GM18873 (cell line): ENCODE measurements at regions not wholly inside any gene's neighbourhood (a gene's known extent, or its start where the extent isn't known, plus 50 kb on each side); places are given as distances from the start of the nearest gene placed in this dataset.

Source experiments
- ATAC-seq: cut with Tn5 transposase; IDR thresholded peaks from one replicate; pipeline ENCODE4 v1.9.1; 2021; ENCODE audit warnings: mild to moderate bottlenecking, moderate library complexity, moderate number of reproducible peaks; ENCODE audit not compliant: unreplicated experiment, low FRiP score

GRCh38 chr10:117669122-117669521 is 126.6 kb downstream of the EMX2 start:
- no peak for ATAC-seq

GRCh38 chr10:117670116-117670904 is 127.8 kb downstream of the EMX2 start:
- ATAC-seq: no peak

GRCh38 chr10:117673230-117674010 is 130.9 kb downstream of the EMX2 start:
- ATAC-seq: no peak

GRCh38 chr10:117674201-117674600 is 131.7 kb downstream of the EMX2 start:
- no peak for ATAC-seq

GRCh38 chr10:117674646-117675045 is 132.1 kb downstream of the EMX2 start:
- ATAC-seq: no peak

GRCh38 chr10:117675514-117676055 is 133.0 kb downstream of the EMX2 start:
- ATAC-seq: no peak

GRCh38 chr10:117677239-117677638 is 134.7 kb downstream of the EMX2 start:
- ATAC-seq: no peak

- ATAC-seq: no peak
Measured at GRCh38 chr10:117677890-117678500, 135.4 kb downstream of the EMX2 start.

- ATAC-seq: no peak
Measured at GRCh38 chr10:117680601-117681000, 138.1 kb downstream of the EMX2 start.

GRCh38 chr10:117681104-117681503 is 138.6 kb downstream of the EMX2 start:
- no peak for ATAC-seq

- no peak for ATAC-seq
Measured at GRCh38 chr10:117684046-117684610, 141.6 kb downstream of the EMX2 start.

- ATAC-seq: no peak
Measured at GRCh38 chr10:117684672-117685211, 142.2 kb downstream of the EMX2 start.

GRCh38 chr10:117685431-117685830 is 142.9 kb downstream of the EMX2 start:
- no peak for ATAC-seq

GRCh38 chr10:117686606-117687005 is 144.1 kb downstream of the EMX2 start:
- ATAC-seq: no peak

GRCh38 chr10:117688358-117688757 is 145.8 kb downstream of the EMX2 start:
- no peak for ATAC-seq

GRCh38 chr10:117689566-117689965 is 147.0 kb downstream of the EMX2 start:
- ATAC-seq: no peak

- no peak for ATAC-seq
Measured at GRCh38 chr10:117690359-117690758, 147.8 kb downstream of the EMX2 start.

GRCh38 chr10:117694190-117694589 is 151.6 kb downstream of the EMX2 start:
- ATAC-seq: no peak

- no peak for ATAC-seq
Measured at GRCh38 chr10:117697402-117697801, 154.9 kb downstream of the EMX2 start.

- no peak for ATAC-seq
Measured at GRCh38 chr10:117698809-117699208, 156.3 kb downstream of the EMX2 start.
